ENCODE measurements at regions not wholly inside any gene's neighbourhood (a gene's known extent, or its start where the extent isn't known, plus 50 kb on each side); places are given as distances from the start of the nearest gene placed in this dataset.

GRCh38 chr3:77945320-77945719 lies 905.4 kb downstream of the ROBO2 start:
- peaks cover 4% of the 10 kb centered on the region for H3K36me3 Mint-ChIP-seq
- no peak overlapping the region for H3K4me3 Mint-ChIP-seq
- no peaks in the 10 kb centered on the region for H3K27me3 Mint-ChIP-seq
- H3K27ac Mint-ChIP-seq: no peak overlapping the region
- ATAC-seq (no peak), DNase-seq (ENCODE audit: low spot score) (no peak)
- no peaks in the 10 kb centered on the region for H3K4me1 Mint-ChIP-seq (ENCODE audit: low read depth in 2 of 2)
- peaks cover 9% of the 10 kb centered on the region for H3K9me3 Mint-ChIP-seq

DNA sequence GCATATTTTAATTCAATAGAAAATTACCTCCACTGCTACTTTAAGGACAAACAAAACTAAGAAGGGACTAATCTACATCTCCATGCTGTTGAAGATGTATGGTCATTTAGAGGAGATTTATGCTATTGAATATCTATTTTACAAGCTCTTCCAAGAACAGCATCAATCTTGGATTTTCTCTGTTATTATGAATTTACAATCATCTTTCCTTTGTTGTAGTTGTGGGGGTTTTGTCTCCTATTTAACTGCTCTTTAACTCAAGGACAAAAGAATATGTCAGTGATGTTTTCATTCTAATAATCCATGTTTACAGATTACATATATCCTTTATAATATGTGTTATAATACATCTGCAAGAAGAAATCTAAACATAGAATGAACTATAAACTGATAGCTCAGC lies 907.8 kb downstream of the ROBO2 start:
- Mint-ChIP-seq H3K4me1 (ENCODE audit: low read depth in 2 of 2) (no peaks in the 10 kb centered on the region), H3K36me3 (peaks cover 4% of the 10 kb centered on the region), H3K27ac (no peak overlapping the region), H3K9me3 (peaks cover 13% of the 10 kb centered on the region), H3K4me3 (no peak overlapping the region), H3K27me3 (no peaks in the 10 kb centered on the region)
- no peak for DNase-seq (ENCODE audit: low spot score)
- ATAC-seq: no peak

- H3K4me1 Mint-ChIP-seq (ENCODE audit: low read depth in 2 of 2): no peaks in the 10 kb centered on the region
- no peak overlapping the region for H3K4me3 Mint-ChIP-seq
- H3K27me3 Mint-ChIP-seq: no peaks in the 10 kb centered on the region
- ATAC-seq (no peak), DNase-seq (ENCODE audit: low spot score) (no peak)
- H3K9me3 Mint-ChIP-seq: peaks cover 15% of the 10 kb centered on the region
- no peak overlapping the region for H3K27ac Mint-ChIP-seq
- H3K36me3 Mint-ChIP-seq: no peaks in the 10 kb centered on the region
Measured at GRCh38 chr3:77967621-77968020, 927.7 kb downstream of the ROBO2 start.

DNA sequence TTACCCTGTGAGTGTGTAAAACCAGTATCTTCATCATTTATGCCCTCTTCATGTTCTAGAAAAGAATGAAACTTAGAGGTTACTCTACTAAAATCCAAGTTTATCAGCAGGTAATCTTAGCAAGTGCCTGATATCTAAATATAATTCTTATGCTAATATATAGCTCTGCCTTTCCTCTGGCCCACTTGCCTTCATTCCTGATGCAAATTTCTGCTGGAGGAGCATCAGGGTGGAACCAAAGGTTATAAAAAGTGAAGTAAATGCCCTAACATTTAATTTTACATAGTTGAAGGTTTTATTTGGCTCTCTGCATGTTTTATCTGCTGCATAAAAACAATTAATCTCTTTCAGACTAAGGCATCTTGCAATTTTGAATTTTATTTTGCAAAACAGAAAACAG lies 936.2 kb downstream of the ROBO2 start:
- no peak for ATAC-seq

DNA sequence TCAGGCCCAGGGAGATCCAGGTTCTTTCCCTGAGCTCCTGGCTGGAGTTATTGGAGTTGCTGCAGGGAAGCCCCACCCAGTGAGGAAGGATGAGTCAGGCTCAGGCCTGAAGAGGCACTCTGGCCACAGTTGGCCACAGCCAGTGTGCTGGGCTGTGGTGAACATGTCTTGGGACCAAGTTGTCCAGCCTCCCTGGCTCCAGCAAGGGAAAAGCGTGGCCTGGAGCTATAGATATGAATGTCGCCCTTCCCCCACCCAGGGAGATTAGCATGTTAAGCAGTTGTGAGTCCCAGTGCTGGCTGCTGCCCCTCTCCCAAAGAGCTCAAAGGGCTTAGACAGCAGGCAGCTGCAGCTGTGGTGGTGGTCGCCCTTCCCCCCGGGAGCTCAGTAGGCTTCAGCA lies 963.2 kb downstream of the ROBO2 start:
- no peak for ATAC-seq
- Mint-ChIP-seq H3K27ac (no peak overlapping the region), H3K4me3 (no peak overlapping the region), H3K27me3 (no peaks in the 10 kb centered on the region), H3K36me3 (peaks cover 20% of the 10 kb centered on the region), H3K4me1 (ENCODE audit: low read depth in 2 of 2) (no peaks in the 10 kb centered on the region), H3K9me3 (peaks cover 21% of the 10 kb centered on the region)
- DNase-seq (ENCODE audit: low spot score): no peak

More for the DNA sequence above, 936.2 kb downstream of the ROBO2 start:
- no peaks in the 10 kb centered on the region for H3K4me1 Mint-ChIP-seq (ENCODE audit: low read depth in 2 of 2)
- no peaks in the 10 kb centered on the region for H3K27me3 Mint-ChIP-seq
- no peaks in the 10 kb centered on the region for H3K36me3 Mint-ChIP-seq
- no peak for DNase-seq (ENCODE audit: low spot score)
- H3K9me3 Mint-ChIP-seq: peaks cover 12% of the 10 kb centered on the region
- H3K27ac Mint-ChIP-seq: no peak overlapping the region
- H3K4me3 Mint-ChIP-seq: no peak overlapping the region

- H3K27ac Mint-ChIP-seq: no peak overlapping the region
- H3K36me3 Mint-ChIP-seq: peaks cover 20% of the 10 kb centered on the region
- peaks cover 29% of the 10 kb centered on the region for H3K9me3 Mint-ChIP-seq
- no peaks in the 10 kb centered on the region for H3K27me3 Mint-ChIP-seq
- no peak for DNase-seq (ENCODE audit: low spot score)
- ATAC-seq: no peak
- no peaks in the 10 kb centered on the region for H3K4me1 Mint-ChIP-seq (ENCODE audit: low read depth in 2 of 2)
- H3K4me3 Mint-ChIP-seq: no peak overlapping the region
Measured at GRCh38 chr3:78004571-78004970, 964.7 kb downstream of the ROBO2 start.

DNA sequence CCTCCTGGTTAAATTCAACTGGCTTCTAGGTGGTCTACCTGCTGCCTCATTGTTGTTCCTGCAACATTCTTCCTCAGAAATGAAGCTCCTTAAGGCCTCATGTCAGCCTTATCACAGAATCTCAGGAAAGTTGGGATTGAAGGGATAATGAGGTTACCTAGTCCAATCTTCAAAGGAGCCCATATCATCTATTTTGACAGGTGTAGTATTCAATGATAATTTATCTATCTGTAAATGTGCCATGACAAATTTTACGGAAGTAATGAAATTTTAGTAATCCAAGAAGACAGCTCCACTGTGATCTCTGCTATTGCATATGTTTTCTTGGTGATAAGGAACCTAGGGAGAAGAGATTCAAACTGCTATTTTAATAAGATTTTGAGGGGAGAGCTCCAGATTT lies 973.8 kb downstream of the ROBO2 start:
- Mint-ChIP-seq H3K4me3 (no peak overlapping the region), H3K27me3 (no peaks in the 10 kb centered on the region), H3K27ac (no peak overlapping the region), H3K36me3 (peaks cover 19% of the 10 kb centered on the region), H3K4me1 (ENCODE audit: low read depth in 2 of 2) (no peaks in the 10 kb centered on the region), H3K9me3 (peaks cover 22% of the 10 kb centered on the region)
- no peak for ATAC-seq
- no peak for DNase-seq (ENCODE audit: low spot score)

GRCh38 chr3:78015856-78016255 lies 976.0 kb downstream of the ROBO2 start:
- H3K4me3 Mint-ChIP-seq: no peak overlapping the region
- no peak for DNase-seq (ENCODE audit: low spot score)
- peaks cover 21% of the 10 kb centered on the region for H3K9me3 Mint-ChIP-seq
- no peak for ATAC-seq
- H3K4me1 Mint-ChIP-seq (ENCODE audit: low read depth in 2 of 2): no peaks in the 10 kb centered on the region
- H3K36me3 Mint-ChIP-seq: peaks cover 19% of the 10 kb centered on the region
- H3K27me3 Mint-ChIP-seq: no peaks in the 10 kb centered on the region
- no peak overlapping the region for H3K27ac Mint-ChIP-seq

DNA sequence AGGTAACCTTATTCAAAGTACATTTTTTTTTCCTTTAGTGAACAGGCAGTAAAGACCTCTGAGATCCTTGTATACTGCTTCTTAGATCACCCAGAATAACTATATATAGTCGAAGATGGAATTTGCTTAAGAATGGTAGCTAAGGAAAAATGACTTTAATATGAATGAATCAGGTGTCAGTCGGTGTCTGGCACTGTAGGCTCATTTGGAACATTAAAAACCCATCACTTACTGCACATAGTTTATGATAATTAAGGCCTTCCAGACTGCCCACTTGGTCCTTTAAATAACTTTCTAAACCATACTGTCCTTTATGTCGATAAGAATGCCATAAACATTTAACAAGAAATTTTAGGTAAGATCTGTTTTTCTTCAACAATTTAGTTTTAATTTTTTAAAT lies 981.8 kb downstream of the ROBO2 start:
- ATAC-seq: no peak
- no peak overlapping the region for H3K27ac Mint-ChIP-seq
- DNase-seq (ENCODE audit: low spot score): no peak
- peaks cover 14% of the 10 kb centered on the region for H3K36me3 Mint-ChIP-seq
- no peak overlapping the region for H3K4me3 Mint-ChIP-seq
- H3K9me3 Mint-ChIP-seq: peaks cover 35% of the 10 kb centered on the region
- no peaks in the 10 kb centered on the region for H3K4me1 Mint-ChIP-seq (ENCODE audit: low read depth in 2 of 2)
- no peaks in the 10 kb centered on the region for H3K27me3 Mint-ChIP-seq

- H3K4me3 Mint-ChIP-seq: no peak overlapping the region
- H3K4me1 Mint-ChIP-seq (ENCODE audit: low read depth in 2 of 2): no peaks in the 10 kb centered on the region
- no peak for DNase-seq (ENCODE audit: low spot score)
- H3K27ac Mint-ChIP-seq: no peak overlapping the region
- H3K9me3 Mint-ChIP-seq: peaks cover 35% of the 10 kb centered on the region
- H3K36me3 Mint-ChIP-seq: peaks cover 14% of the 10 kb centered on the region
- H3K27me3 Mint-ChIP-seq: no peaks in the 10 kb centered on the region
- ATAC-seq: no peak
Measured at GRCh38 chr3:78022232-78022631, 982.3 kb downstream of the ROBO2 start.

- DNase-seq (ENCODE audit: low spot score) (no peak), ATAC-seq (no peak)
- Mint-ChIP-seq H3K9me3 (peaks cover 35% of the 10 kb centered on the region), H3K27me3 (no peaks in the 10 kb centered on the region), H3K27ac (no peak overlapping the region), H3K4me1 (ENCODE audit: low read depth in 2 of 2) (no peaks in the 10 kb centered on the region), H3K36me3 (peaks cover 12% of the 10 kb centered on the region), H3K4me3 (no peak overlapping the region)
Measured at GRCh38 chr3:78023257-78023656, 983.4 kb downstream of the ROBO2 start.

DNA sequence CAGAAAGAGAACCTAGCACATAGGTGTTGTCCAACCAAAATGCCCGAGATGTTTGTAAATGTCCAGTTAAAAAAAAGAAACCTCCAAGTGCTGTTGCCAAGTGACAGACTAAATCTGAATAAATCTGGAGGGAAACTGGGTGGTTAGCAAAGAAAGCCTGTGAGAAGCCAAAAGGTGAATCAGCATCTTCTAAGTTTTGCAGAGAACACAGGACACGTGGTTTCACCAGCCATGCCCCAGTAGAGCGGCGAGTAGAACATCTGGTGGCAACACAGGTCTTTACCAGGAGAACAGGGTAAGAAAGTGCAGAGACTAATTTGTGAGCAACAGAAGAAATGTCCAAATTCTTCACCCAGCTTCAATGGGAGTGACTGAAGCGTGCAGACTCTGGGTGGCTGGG lies 986.0 kb downstream of the ROBO2 start:
- no peak for ATAC-seq

GRCh38 chr3:78026318-78026828 lies 986.5 kb downstream of the ROBO2 start:
- Mint-ChIP-seq H3K36me3 (peaks cover 8% of the 10 kb centered on the region), H3K4me1 (ENCODE audit: low read depth in 2 of 2) (no peaks in the 10 kb centered on the region), H3K27ac (no peak overlapping the region), H3K4me3 (no peak overlapping the region), H3K9me3 (peaks cover 25% of the 10 kb centered on the region), H3K27me3 (no peaks in the 10 kb centered on the region)
- no peak for ATAC-seq
- no peak for DNase-seq (ENCODE audit: low spot score)

More for the DNA sequence above, 986.0 kb downstream of the ROBO2 start:
- H3K27me3 Mint-ChIP-seq: no peaks in the 10 kb centered on the region
- no peak for DNase-seq (ENCODE audit: low spot score)
- H3K9me3 Mint-ChIP-seq: peaks cover 25% of the 10 kb centered on the region
- no peaks in the 10 kb centered on the region for H3K4me1 Mint-ChIP-seq (ENCODE audit: low read depth in 2 of 2)
- peaks cover 8% of the 10 kb centered on the region for H3K36me3 Mint-ChIP-seq
- H3K27ac Mint-ChIP-seq: no peak overlapping the region
- no peak overlapping the region for H3K4me3 Mint-ChIP-seq

GRCh38 chr3:78029775-78030174 lies 989.9 kb downstream of the ROBO2 start:
- H3K4me3 Mint-ChIP-seq: no peak overlapping the region
- ATAC-seq (no peak), DNase-seq (ENCODE audit: low spot score) (no peak)
- no peaks in the 10 kb centered on the region for H3K27me3 Mint-ChIP-seq
- peaks cover 4% of the 10 kb centered on the region for H3K36me3 Mint-ChIP-seq
- no peak overlapping the region for H3K27ac Mint-ChIP-seq
- peaks cover 8% of the 10 kb centered on the region for H3K9me3 Mint-ChIP-seq
- H3K4me1 Mint-ChIP-seq (ENCODE audit: low read depth in 2 of 2): no peaks in the 10 kb centered on the region

- no peaks in the 10 kb centered on the region for H3K36me3 Mint-ChIP-seq
- no peaks in the 10 kb centered on the region for H3K27me3 Mint-ChIP-seq
- ATAC-seq (no peak), DNase-seq (ENCODE audit: low spot score) (no peak)
- no peak overlapping the region for H3K27ac Mint-ChIP-seq
- peaks cover 10% of the 10 kb centered on the region for H3K9me3 Mint-ChIP-seq
- H3K4me1 Mint-ChIP-seq (ENCODE audit: low read depth in 2 of 2): no peaks in the 10 kb centered on the region
- no peak overlapping the region for H3K4me3 Mint-ChIP-seq
Measured at GRCh38 chr3:78035131-78035641, 995.3 kb downstream of the ROBO2 start.

All from natural killer cell treated with Interleukin-12 subunit alpha and Interleukin-12 subunit beta and Interleukin-15 and Interleukin-18, amount 100 ng/mL, for 72 hours (primary cell).